ENCODE measurements at regions not wholly inside any gene's neighbourhood (a gene's known extent, or its start where the extent isn't known, plus 50 kb on each side); places are given as distances from the start of the nearest gene placed in this dataset.

- Histone ChIP-seq H3K9me3 (ENCODE audit: insufficient read depth, low read depth, low read length) (no peaks in the 10 kb centered on the region), H2AFZ (ENCODE audit: insufficient read depth, low read length, poor library complexity) (no peak overlapping the region), H3K4ac (ENCODE audit: low read depth, low read length) (peak overlapping the region; percentile 44), H3K9ac (ENCODE audit: low read length) (no peak overlapping the region), H3K4me2 (ENCODE audit: low read length) (peak overlapping the region; percentile 32), H3K27me3 (ENCODE audit: insufficient read depth, low read length) (no peaks in the 10 kb centered on the region), H2AK5ac (ENCODE audit: low read length) (peak overlapping the region; percentile 66), H2BK5ac (ENCODE audit: low read depth, low read length, poor library complexity) (peak overlapping the region; percentile 79), H2BK120ac (ENCODE audit: insufficient read depth, low read length, poor library complexity) (peak overlapping the region; percentile 88), H3K27ac (ENCODE audit: low read depth, low read length) (peak overlapping the region; percentile 92), H3K79me1 (ENCODE audit: low read length) (peaks cover 22% of the 10 kb centered on the region), H3K14ac (ENCODE audit: low read length) (peak overlapping the region; percentile 84), H4K8ac (ENCODE audit: low read depth, low read length) (peak overlapping the region; percentile 73), H3K23ac (ENCODE audit: low read length) (no peak overlapping the region), H3K4me3 (ENCODE audit: low read depth, low read length) (no peak overlapping the region), H4K12ac (ENCODE audit: low read depth, low read length) (no peak overlapping the region), H2BK12ac (ENCODE audit: low read length) (peak overlapping the region; percentile 85), H4K91ac (ENCODE audit: low read depth, low read length) (peak overlapping the region; percentile 87), H3K18ac (ENCODE audit: low read length) (peak overlapping the region; percentile 93), H3K36me3 (ENCODE audit: control insufficient read depth in 1 of 2, insufficient read depth in 2 of 2, low read length in 2 of 2) (no peaks in the 10 kb centered on the region), H3K79me2 (ENCODE audit: control insufficient read depth, insufficient read depth, low read length, poor library complexity) (no peaks in the 10 kb centered on the region), H3K4me1 (ENCODE audit: control insufficient read depth in 1 of 2, insufficient read depth in 2 of 2, low read length in 2 of 2) (peaks cover 36 to 49% of the 10 kb centered on the region in 2 experiments)
- peak; percentile 90 to 92 for DNase-seq
- WGBS (ENCODE audit: extremely low coverage, insufficient coverage, insufficient read length), result no CpG with 5 or more reads among the region's 19 CpGs
Observed at GRCh38 chr1:38123356-38124135, 77.0 kb upstream of the POU3F1 start.

DNA sequence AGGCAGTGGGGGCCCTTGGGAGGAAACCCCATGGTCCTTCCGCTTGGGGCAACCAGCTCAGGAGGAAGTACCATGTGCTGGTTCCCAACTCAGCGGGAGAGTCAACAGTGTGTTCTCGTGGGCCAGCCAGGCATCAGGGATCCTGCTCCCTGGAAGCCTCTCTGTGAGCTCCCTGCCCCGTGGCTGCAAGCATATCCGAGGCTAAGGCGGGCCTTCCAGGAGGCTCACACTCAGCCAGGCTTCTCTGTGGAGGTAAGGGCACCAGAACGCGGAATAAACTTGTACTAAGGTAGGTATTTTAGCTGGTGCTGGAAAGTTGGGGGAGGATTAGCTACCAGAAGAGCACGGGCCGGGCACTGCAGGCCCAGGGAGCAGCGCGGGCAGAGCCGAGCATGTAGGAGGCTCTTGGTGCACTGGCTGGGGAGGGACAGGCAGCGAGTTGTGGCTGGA is 74.7 kb upstream of the POU3F1 start:
- no peaks in the 10 kb centered on the region for H3K36me3 ChIP-seq (ENCODE audit: control insufficient read depth in 1 of 2, insufficient read depth in 2 of 2, low read length in 2 of 2)
- no peak overlapping the region for H3K4me3 ChIP-seq (ENCODE audit: low read depth, low read length)
- H3K4me1 ChIP-seq (ENCODE audit: control insufficient read depth in 1 of 2, insufficient read depth in 2 of 2, low read length in 2 of 2), result peaks cover 26 to 39% of the 10 kb centered on the region in 2 experiments
- H3K18ac ChIP-seq (ENCODE audit: low read length), result no peak overlapping the region
- DNase-seq, result no peak
- no peak overlapping the region for H4K8ac ChIP-seq (ENCODE audit: low read depth, low read length)
- H4K91ac ChIP-seq (ENCODE audit: low read depth, low read length), result peak overlapping the region; percentile 18
- no peak overlapping the region for H3K14ac ChIP-seq (ENCODE audit: low read length)
- no CpG with 5 or more reads among the region's 14 CpGs for WGBS (ENCODE audit: extremely low coverage, insufficient coverage, insufficient read length)
- no peak overlapping the region for H3K4ac ChIP-seq (ENCODE audit: low read depth, low read length)
- H2BK5ac ChIP-seq (ENCODE audit: low read depth, low read length, poor library complexity), result no peak overlapping the region
- H3K4me2 ChIP-seq (ENCODE audit: low read length), result no peak overlapping the region
- H3K27me3 ChIP-seq (ENCODE audit: insufficient read depth, low read length), result no peaks in the 10 kb centered on the region
- H2BK120ac ChIP-seq (ENCODE audit: insufficient read depth, low read length, poor library complexity), result no peak overlapping the region
- H3K79me1 ChIP-seq (ENCODE audit: low read length), result peaks cover 19% of the 10 kb centered on the region
- no peak overlapping the region for H3K9ac ChIP-seq (ENCODE audit: low read length)
- no peak overlapping the region for H2AFZ ChIP-seq (ENCODE audit: insufficient read depth, low read length, poor library complexity)
- no peaks in the 10 kb centered on the region for H3K9me3 ChIP-seq (ENCODE audit: insufficient read depth, low read depth, low read length)
- H2BK12ac ChIP-seq (ENCODE audit: low read length), result peak overlapping the region; percentile 8
- H4K12ac ChIP-seq (ENCODE audit: low read depth, low read length), result no peak overlapping the region
- H2AK5ac ChIP-seq (ENCODE audit: low read length), result no peak overlapping the region
- no peak overlapping the region for H3K27ac ChIP-seq (ENCODE audit: low read depth, low read length)
- H3K23ac ChIP-seq (ENCODE audit: low read length), result no peak overlapping the region
- H3K79me2 ChIP-seq (ENCODE audit: control insufficient read depth, insufficient read depth, low read length, poor library complexity), result no peaks in the 10 kb centered on the region

DNA sequence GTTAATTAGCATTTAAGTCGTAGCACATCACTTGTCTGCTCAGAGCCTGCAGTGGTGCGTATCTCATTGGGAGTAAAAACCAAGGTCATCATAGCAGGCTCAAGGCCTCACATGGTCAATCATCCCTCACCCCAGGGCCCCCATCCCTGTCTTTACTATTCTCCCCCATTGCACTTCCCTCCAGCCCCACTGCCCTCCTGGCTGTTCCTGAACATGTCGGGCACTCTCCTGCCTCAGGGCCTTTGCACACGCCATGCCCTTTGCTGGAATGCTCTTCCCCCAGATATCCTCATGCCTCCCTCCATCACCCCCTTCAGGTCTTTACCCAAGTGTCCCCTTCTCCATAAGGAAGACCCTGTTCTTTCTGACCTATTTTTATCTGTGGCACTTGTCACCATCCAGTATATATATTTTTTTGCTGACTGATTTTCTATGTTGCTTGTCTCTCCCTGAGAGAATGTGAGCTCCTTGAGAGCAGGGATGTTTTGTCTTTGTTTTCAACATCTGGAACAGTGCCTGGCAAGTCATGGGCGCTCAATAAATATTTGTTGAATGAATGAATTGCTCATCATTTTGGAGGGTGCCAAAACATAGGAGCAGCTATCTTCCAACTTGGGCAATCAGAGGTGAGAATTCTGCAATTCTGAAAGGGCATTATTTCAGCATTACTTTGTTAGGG is 74.1 kb upstream of the POU3F1 start:
- Histone ChIP-seq H3K4ac (ENCODE audit: low read depth, low read length) (no peak overlapping the region), H3K23ac (ENCODE audit: low read length) (no peak overlapping the region), H2AFZ (ENCODE audit: insufficient read depth, low read length, poor library complexity) (no peak overlapping the region), H2AK5ac (ENCODE audit: low read length) (no peak overlapping the region), H2BK120ac (ENCODE audit: insufficient read depth, low read length, poor library complexity) (no peak overlapping the region), H3K9ac (ENCODE audit: low read length) (no peak overlapping the region), H4K12ac (ENCODE audit: low read depth, low read length) (no peak overlapping the region), H3K4me1 (ENCODE audit: control insufficient read depth in 1 of 2, insufficient read depth in 2 of 2, low read length in 2 of 2) (peaks cover 21 to 33% of the 10 kb centered on the region in 2 experiments), H3K18ac (ENCODE audit: low read length) (no peak overlapping the region), H4K8ac (ENCODE audit: low read depth, low read length) (no peak overlapping the region), H3K79me2 (ENCODE audit: control insufficient read depth, insufficient read depth, low read length, poor library complexity) (no peaks in the 10 kb centered on the region), H3K36me3 (ENCODE audit: control insufficient read depth in 1 of 2, insufficient read depth in 2 of 2, low read length in 2 of 2) (no peaks in the 10 kb centered on the region), H3K27ac (ENCODE audit: low read depth, low read length) (no peak overlapping the region), H2BK12ac (ENCODE audit: low read length) (no peak overlapping the region), H4K91ac (ENCODE audit: low read depth, low read length) (peak overlapping the region; percentile 18), H3K14ac (ENCODE audit: low read length) (no peak overlapping the region), H3K27me3 (ENCODE audit: insufficient read depth, low read length) (no peaks in the 10 kb centered on the region), H3K9me3 (ENCODE audit: insufficient read depth, low read depth, low read length) (no peaks in the 10 kb centered on the region), H3K79me1 (ENCODE audit: low read length) (peaks cover 17% of the 10 kb centered on the region), H3K4me3 (ENCODE audit: low read depth, low read length) (no peak overlapping the region), H2BK5ac (ENCODE audit: low read depth, low read length, poor library complexity) (no peak overlapping the region), H3K4me2 (ENCODE audit: low read length) (no peak overlapping the region)
- WGBS (ENCODE audit: extremely low coverage, insufficient coverage, insufficient read length), result no CpG with 5 or more reads among the region's 5 CpGs
- no peak for DNase-seq

DNA sequence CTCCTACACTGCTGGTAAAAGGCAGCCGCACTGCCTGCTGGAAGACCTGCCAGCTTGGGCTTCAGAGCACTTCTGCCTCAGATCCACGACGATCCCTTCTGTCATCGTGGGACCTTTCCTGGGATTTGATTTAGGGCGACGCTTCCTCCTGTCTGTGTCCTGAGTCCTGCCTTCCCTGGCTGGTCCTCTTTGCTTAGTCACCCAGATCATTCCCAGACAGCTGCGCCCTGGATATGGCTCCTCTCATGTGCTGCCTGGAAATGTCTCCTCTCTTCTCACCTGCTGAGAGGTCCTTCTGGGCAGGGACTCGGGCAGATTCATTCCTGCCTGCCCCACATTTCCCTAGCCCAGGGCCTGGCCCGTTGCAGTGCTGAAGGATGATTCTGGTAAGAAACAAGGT is 72.4 kb upstream of the POU3F1 start:
- H4K12ac ChIP-seq (ENCODE audit: low read depth, low read length), result no peak overlapping the region
- no peak overlapping the region for H3K18ac ChIP-seq (ENCODE audit: low read length)
- no peak overlapping the region for H4K8ac ChIP-seq (ENCODE audit: low read depth, low read length)
- no peak overlapping the region for H2AFZ ChIP-seq (ENCODE audit: insufficient read depth, low read length, poor library complexity)
- H3K23ac ChIP-seq (ENCODE audit: low read length), result no peak overlapping the region
- H2BK5ac ChIP-seq (ENCODE audit: low read depth, low read length, poor library complexity), result no peak overlapping the region
- no peak overlapping the region for H2BK120ac ChIP-seq (ENCODE audit: insufficient read depth, low read length, poor library complexity)
- H2AK5ac ChIP-seq (ENCODE audit: low read length), result no peak overlapping the region
- H3K9ac ChIP-seq (ENCODE audit: low read length), result no peak overlapping the region
- no peaks in the 10 kb centered on the region for H3K9me3 ChIP-seq (ENCODE audit: insufficient read depth, low read depth, low read length)
- no peak for DNase-seq
- no peak overlapping the region for H3K4ac ChIP-seq (ENCODE audit: low read depth, low read length)
- no peaks in the 10 kb centered on the region for H3K79me2 ChIP-seq (ENCODE audit: control insufficient read depth, insufficient read depth, low read length, poor library complexity)
- H3K4me1 ChIP-seq (ENCODE audit: control insufficient read depth in 1 of 2, insufficient read depth in 2 of 2, low read length in 2 of 2), result peaks cover 13 to 16% of the 10 kb centered on the region in 2 experiments
- WGBS (ENCODE audit: extremely low coverage, insufficient coverage, insufficient read length), result no CpG with 5 or more reads among the region's 9 CpGs
- no peak overlapping the region for H3K4me3 ChIP-seq (ENCODE audit: low read depth, low read length)
- no peak overlapping the region for H2BK12ac ChIP-seq (ENCODE audit: low read length)
- no peak overlapping the region for H3K14ac ChIP-seq (ENCODE audit: low read length)
- no peak overlapping the region for H3K27ac ChIP-seq (ENCODE audit: low read depth, low read length)
- H3K79me1 ChIP-seq (ENCODE audit: low read length), result peaks cover 11% of the 10 kb centered on the region
- H3K36me3 ChIP-seq (ENCODE audit: control insufficient read depth in 1 of 2, insufficient read depth in 2 of 2, low read length in 2 of 2), result no peaks in the 10 kb centered on the region
- no peak overlapping the region for H4K91ac ChIP-seq (ENCODE audit: low read depth, low read length)
- H3K27me3 ChIP-seq (ENCODE audit: insufficient read depth, low read length), result no peaks in the 10 kb centered on the region
- H3K4me2 ChIP-seq (ENCODE audit: low read length), result no peak overlapping the region

All from trophoblast cell (in vitro differentiated cells and primary cell).